HepG2 (cell line): ENCODE measurements at regions not wholly inside any gene's neighbourhood (a gene's known extent, or its start where the extent isn't known, plus 50 kb on each side); places are given as distances from the start of the nearest gene placed in this dataset.

Source experiments
- ATAC-seq: fragments of 200-7000 bp; cut with Tn5 transposase; 3 replicates; pipeline ENCODE4 v1.9.1; 2020; ENCODE audit warnings: mild to moderate bottlenecking, moderate library complexity
- BruUV-seq: library from RNA; stranded (reverse); fragments of 400-500 nt; replicated peaks from 2 replicates; lab custom pipeline; 2021; lab: Mats Ljungman, UMichigan
- CTCF ChIA-PET: fragments of 300-600 bp; formaldehyde crosslinking; extraction: SDS; loops from one replicate; lab custom pipeline; 2021; ENCODE audit warnings: low total read pairs, inconsistent platforms, low intra/inter-chr PET ratio; lab: Yijun Ruan, JAX
- POLR2A ChIA-PET: fragments of 350-600 bp; sonication (Branson Sonifier 250); formaldehyde crosslinking; loops from one replicate; lab custom pipeline; 2020; ENCODE audit warnings: antibody characterized with exemption, inconsistent platforms; lab: Yijun Ruan, JAX
- DNase-seq: peaks from one replicate; pipeline ENCODE4 v3.0.0-alpha.2; 2015; ENCODE audit warnings: low spot score
- FAIRE-seq: peaks from 3 replicates; lab custom pipeline; 2011; peaks lifted over from hg19 to GRCh38; lab: Jason Lieb, UNC
- H2AFZ ChIP-seq: one replicate; pipeline ENCODE4 v1.6.1; 2011; ENCODE audit warnings: low read length, inconsistent platforms
- H3K27ac ChIP-seq: fragments of 300-600 bp; 3 replicates; pipeline ENCODE4 v1.8.0; 2011; ENCODE audit warnings: mixed run types, mild to moderate bottlenecking, mixed read lengths, low read length, inconsistent platforms; ENCODE audit not compliant: insufficient read depth; ENCODE audit errors: extremely low read length
- H3K27me3 ChIP-seq, 2 experiments: fragments of 200-600 bp in 1 of 2; 2 replicates in 1 of 2; 3 replicates in 1 of 2; pipeline versions ENCODE4 v1.6.0 to v1.8.0; 2011; ENCODE audit warnings: low read length in 2 of 2, mild to moderate bottlenecking in 2 of 2, moderate library complexity in 2 of 2, inconsistent platforms in 1 of 2; ENCODE audit not compliant: insufficient read depth in 2 of 2, control insufficient read depth in 1 of 2
- H3K36me3 ChIP-seq, 2 experiments: fragments of 200-600 bp in 1 of 2; replicated peaks in 1 of 2; 2 replicates in 1 of 2; 3 replicates in 1 of 2; pipeline versions ENCODE4 v1.5.1 to v1.8.0; 2011; ENCODE audit warnings: low read length in 2 of 2, inconsistent platforms in 1 of 2; ENCODE audit not compliant: insufficient read depth in 2 of 2, control insufficient read depth in 1 of 2
- H3K4me1 ChIP-seq: 2 replicates; pipeline ENCODE4 v1.5.1; 2012; ENCODE audit warnings: low read length, inconsistent platforms; ENCODE audit not compliant: insufficient read depth
- H3K4me2 ChIP-seq: 2 replicates; pipeline ENCODE4 v1.6.0; 2011; ENCODE audit warnings: low read depth, low read length, inconsistent platforms
- H3K4me3 ChIP-seq, 3 experiments: fragments of 200-600 bp in 1 of 3; sonication (generic), shearing (Covaris generic) in 1 of 3; replicated peaks in 1 of 3; 2 replicates each; pipeline ENCODE4 v1.5.1; 2011 to 2016; ENCODE audit warnings: low read length in 3 of 3, inconsistent platforms in 2 of 3, low read depth in 2 of 3, mild to moderate bottlenecking in 2 of 3, control low read depth in 1 of 3, mixed read lengths in 1 of 3; ENCODE audit not compliant: insufficient read depth in 1 of 3
- H3K79me2 ChIP-seq: one replicate; pipeline ENCODE4 v1.6.1; 2011; ENCODE audit warnings: low read length, inconsistent platforms; ENCODE audit not compliant: insufficient read depth
- H3K9ac ChIP-seq: 2 replicates; pipeline ENCODE4 v1.6.0; 2011; ENCODE audit warnings: mild to moderate bottlenecking, low read depth, low read length, inconsistent platforms; ENCODE audit not compliant: insufficient read depth
- H3K9me3 ChIP-seq: 2 replicates; pipeline ENCODE4 v1.5.1; 2012; ENCODE audit warnings: mild to moderate bottlenecking, low read length
- H4K20me1 ChIP-seq: 2 replicates; pipeline ENCODE4 v1.6.0; 2011; ENCODE audit warnings: inconsistent platforms, mild to moderate bottlenecking, low read length, moderate library complexity; ENCODE audit not compliant: insufficient read depth
- CENPX ChIP-seq: sonication (generic); formaldehyde crosslinking; IDR thresholded peaks from 2 replicates; pipeline ENCODE4 v1.9.0; 2021; ENCODE audit warnings: mild to moderate bottlenecking, missing genetic modification reagents, moderate library complexity
- HMG20B ChIP-seq: conservative IDR thresholded peaks from 2 replicates; pipeline ENCODE4 v1.6.1; 2016; ENCODE audit warnings: missing genetic modification reagents, missing compliant biosample characterization
- HOXA3 ChIP-seq: sonication (generic); formaldehyde crosslinking; IDR thresholded peaks from 2 replicates; pipeline ENCODE4 v1.5.0; 2020; ENCODE audit warnings: missing genetic modification reagents
- SNAPC4 ChIP-seq: sonication (generic); formaldehyde crosslinking; IDR thresholded peaks from 2 replicates; pipeline ENCODE4 v1.4.0; 2020; ENCODE audit warnings: mild to moderate bottlenecking, missing genetic modification reagents
- TFDP1 ChIP-seq: IDR thresholded peaks from 2 replicates; pipeline ENCODE4 v1.6.1; 2016; ENCODE audit warnings: missing compliant biosample characterization, missing genetic modification reagents, borderline replicate concordance
- ZBTB25 ChIP-seq: IDR thresholded peaks from 2 replicates; pipeline ENCODE4 v1.6.1; 2018; ENCODE audit warnings: missing genetic modification reagents
- ZNF224 ChIP-seq: sonication (generic); formaldehyde crosslinking; IDR thresholded peaks from 2 replicates; pipeline ENCODE4 v1.5.0; 2020; ENCODE audit warnings: mild to moderate bottlenecking, missing genetic modification reagents
- ZNF569 ChIP-seq: sonication (generic); formaldehyde crosslinking; IDR thresholded peaks from 2 replicates; pipeline ENCODE4 v1.5.0; 2020; ENCODE audit warnings: mild to moderate bottlenecking, missing genetic modification reagents, moderate library complexity, borderline replicate concordance
- in situ Hi-C: cut with HindIII; loops from 2 replicates; pipeline ENCODE4 v1.10.0; 2017; ENCODE audit warnings: low pct_unique_long_range_greater_than_20kb; ENCODE audit not compliant: extremely low pct_ligation_motif_present
- intact Hi-C: fragments of 100-400 bp; cut with micrococcal nuclease; formaldehyde crosslinking; loops from one replicate; pipeline ENCODE4 v1.10.0; 2022; ENCODE audit not compliant: unreplicated experiment

GRCh38 chr4:97309121-97309520, 834.2 kb downstream of the STPG2 start:
- POLR2A ChIA-PET, result no interaction called here
- H3K36me3 ChIP-seq, result no peaks in the 10 kb centered on the region
- intact Hi-C loops, result no loop called here
- no peak overlapping the region for H3K4me3 ChIP-seq
- H3K27me3 ChIP-seq, result no peaks in the 10 kb centered on the region
- no peaks in the 10 kb centered on the region for H4K20me1 ChIP-seq
- no peak overlapping the region for H3K9ac ChIP-seq
- H3K27ac ChIP-seq, result no peak overlapping the region
- in situ Hi-C loops, result no loop called here
- no TSS peak for BruUV-seq
- no peaks in the 10 kb centered on the region for H3K4me1 ChIP-seq
- H3K79me2 ChIP-seq, result no peaks in the 10 kb centered on the region
- H3K4me2 ChIP-seq, result no peak overlapping the region
- peaks cover 52% of the 10 kb centered on the region for H3K9me3 ChIP-seq
- no peak for ATAC-seq
- H2AFZ ChIP-seq, result no peak overlapping the region
- no peak for TF ChIP-seq CENPX (CRISPR knock-in tag)
- no peak for TF ChIP-seq ZNF569 (CRISPR knock-in tag)
- TF ChIP-seq ZNF224 (CRISPR knock-in tag), result no peak
- no peak for TF ChIP-seq ZBTB25
- TF ChIP-seq HOXA3 (CRISPR knock-in tag), result no peak
- no peak for TF ChIP-seq SNAPC4 (CRISPR knock-in tag)
- no peak for TF ChIP-seq HMG20B (CRISPR knock-in tag)
- TF ChIP-seq TFDP1, result no peak
- TF ChIP-seq, all 625 proteins: peak for 0
- DNase-seq (no peak), FAIRE-seq (no peak)
- CTCF ChIA-PET, result no interaction called here
